SK-N-SH treated with all-trans-retinoic acid at 6 μM for 48 hours (cell line): ENCODE measurements at regions not wholly inside any gene's neighbourhood (a gene's known extent, or its start where the extent isn't known, plus 50 kb on each side); places are given as distances from the start of the nearest gene placed in this dataset.

Experiments
- ARNTL ChIP-seq: fragments of 450-650 bp; formaldehyde crosslinking; IDR thresholded peaks from 2 replicates; pipeline ENCODE4 v1.5.0; 2020; ENCODE audit warnings: low read depth, mild to moderate bottlenecking, moderate library complexity, borderline replicate concordance
- ESRRG ChIP-seq: fragments of 250-450 bp; sonication (Bioruptor Pico); IDR thresholded peaks from 2 replicates; pipeline ENCODE4 v1.6.1; 2021; ENCODE audit warnings: mild to moderate bottlenecking
- GLIS3 ChIP-seq: fragments of 250-450 bp; sonication (Bioruptor Pico); IDR thresholded peaks from 2 replicates; pipeline ENCODE4 v1.5.0; 2020; ENCODE audit warnings: mild to moderate bottlenecking, moderate library complexity
- PATZ1 ChIP-seq: fragments of 250-450 bp; sonication (Bioruptor Pico); IDR thresholded peaks from 2 replicates; pipeline ENCODE4 v1.8.0; 2020; ENCODE audit warnings: mild to moderate bottlenecking, moderate library complexity, borderline replicate concordance
- RARB ChIP-seq: fragments of 250-450 bp; sonication (Bioruptor Pico); IDR thresholded peaks from 2 replicates; pipeline ENCODE4 v1.8.0; 2021; ENCODE audit warnings: mild to moderate bottlenecking, moderate library complexity

- no peak for TF ChIP-seq ESRRG
- no peak for TF ChIP-seq PATZ1
- no peak for TF ChIP-seq ARNTL
- TF ChIP-seq GLIS3 (CRISPR knock-in tag): no peak
- TF ChIP-seq RARB (CRISPR knock-in tag): no peak
Observed at GRCh38 chr2:196274387-196274809, 103.0 kb upstream of the STK17B start.
